Uterus (tissue), 3 donors: ENCODE measurements at regions not wholly inside any gene's neighbourhood (a gene's known extent, or its start where the extent isn't known, plus 50 kb on each side); places are given as distances from the start of the nearest gene placed in this dataset.

Source experiments
- DNase-seq, 2 donors: peaks; one replicate each; pipeline ENCODE4 v3.0.0-alpha.2; 2019 to 2020
- H3K27ac ChIP-seq, 2 donors: fragments of 200-600 bp; sonication (generic); 1 replicate in 1 of 2; 2 replicates in 1 of 2; pipeline ENCODE4 v1.5.1; 2016 to 2018
- H3K27me3 ChIP-seq, 2 donors: fragments of 200-600 bp; sonication (generic); one replicate each; pipeline ENCODE4 v1.5.1; 2018 to 2019; ENCODE audit warnings: control low read depth in 1 of 2
- H3K36me3 ChIP-seq, 2 donors: fragments of 200-600 bp; sonication (generic); one replicate each; pipeline ENCODE4 v1.5.1; 2019; ENCODE audit warnings: control low read depth in 1 of 2
- H3K4me1 ChIP-seq, 2 donors: fragments of 200-600 bp; sonication (generic); one replicate each; pipeline ENCODE4 v1.5.1; 2018 to 2019; ENCODE audit warnings: control low read depth in 1 of 2
- H3K4me3 ChIP-seq, 2 donors: fragments of 200-600 bp; sonication (generic); 1 replicate in 1 of 2; 2 replicates in 1 of 2; pipeline ENCODE4 v1.5.1; 2018 to 2019; ENCODE audit warnings: mild to moderate bottlenecking in 1 of 2
- H3K9me3 ChIP-seq, 2 donors: fragments of 200-600 bp; sonication (generic); one replicate each; pipeline ENCODE4 v1.5.1; 2019; ENCODE audit warnings: control low read depth in 1 of 2
- POLR2A ChIP-seq, 2 donors: fragments of 450-650 bp; IDR thresholded peaks; one replicate each; pipeline ENCODE4 v1.6.1; 2016; ENCODE audit warnings: antibody characterized with exemption in 2 of 2, mild to moderate bottlenecking in 1 of 2, moderate library complexity in 1 of 2
- intact Hi-C: fragments of 100-400 bp; cut with DNase I; formaldehyde crosslinking; loops from one replicate; pipeline ENCODE4 v1.15.1; 2023; ENCODE audit warnings: low total_unique reads
- TF ChIP-seq, protein P1 (sequence below), 4 experiments: fragments of 200-600 bp in 2 of 4; fragments of 450-650 bp in 2 of 4; sonication (generic) in 2 of 4; IDR thresholded peaks; one replicate each; pipeline ENCODE4 v1.5.1; 2016 to 2019; ENCODE audit warnings: antibody characterized with exemption in 4 of 4, mild to moderate bottlenecking in 2 of 4, moderate library complexity in 1 of 4
- donor health status: DM: yes; HTN: yes; CAD: no.

DNA sequence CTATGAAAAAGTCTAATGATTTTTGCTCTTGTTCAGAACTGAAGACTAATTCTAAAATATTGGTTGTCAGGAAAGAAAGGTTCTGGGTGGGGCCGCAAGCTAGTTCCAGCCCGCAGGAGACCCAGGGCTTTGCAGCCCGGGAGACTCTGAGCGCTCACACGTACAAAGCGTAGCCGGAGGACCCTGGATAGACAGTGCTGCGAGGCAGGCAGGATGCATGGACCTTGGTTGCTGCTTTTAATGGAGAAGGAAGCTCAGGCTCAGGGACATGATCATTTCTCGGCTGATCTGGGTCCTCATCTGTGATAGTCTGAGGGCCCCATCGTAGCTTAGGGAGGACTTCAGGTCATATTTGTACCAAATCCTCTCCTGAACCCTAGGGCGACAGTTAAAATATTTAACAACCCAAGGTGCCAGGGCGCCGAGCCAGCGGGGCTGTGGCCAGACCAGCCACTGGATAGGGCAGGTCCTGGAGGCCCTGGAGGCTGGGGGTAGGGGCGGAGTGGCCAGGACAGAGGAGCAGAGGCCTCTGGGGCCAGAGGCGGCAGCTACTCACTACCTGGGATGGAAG lies 70.1 kb upstream of the UNC5A start:
- Histone ChIP-seq H3K4me3 (no peak overlapping the region), H3K36me3 (no peaks in the 10 kb centered on the region), H3K27me3 (no peaks in the 10 kb centered on the region), H3K9me3 (no peaks in the 10 kb centered on the region), H3K4me1 (no peaks in the 10 kb centered on the region), H3K27ac (no peak overlapping the region)
- no peak for DNase-seq
- intact Hi-C loops = no loop called here
- TF ChIP-seq, protein P1, sequence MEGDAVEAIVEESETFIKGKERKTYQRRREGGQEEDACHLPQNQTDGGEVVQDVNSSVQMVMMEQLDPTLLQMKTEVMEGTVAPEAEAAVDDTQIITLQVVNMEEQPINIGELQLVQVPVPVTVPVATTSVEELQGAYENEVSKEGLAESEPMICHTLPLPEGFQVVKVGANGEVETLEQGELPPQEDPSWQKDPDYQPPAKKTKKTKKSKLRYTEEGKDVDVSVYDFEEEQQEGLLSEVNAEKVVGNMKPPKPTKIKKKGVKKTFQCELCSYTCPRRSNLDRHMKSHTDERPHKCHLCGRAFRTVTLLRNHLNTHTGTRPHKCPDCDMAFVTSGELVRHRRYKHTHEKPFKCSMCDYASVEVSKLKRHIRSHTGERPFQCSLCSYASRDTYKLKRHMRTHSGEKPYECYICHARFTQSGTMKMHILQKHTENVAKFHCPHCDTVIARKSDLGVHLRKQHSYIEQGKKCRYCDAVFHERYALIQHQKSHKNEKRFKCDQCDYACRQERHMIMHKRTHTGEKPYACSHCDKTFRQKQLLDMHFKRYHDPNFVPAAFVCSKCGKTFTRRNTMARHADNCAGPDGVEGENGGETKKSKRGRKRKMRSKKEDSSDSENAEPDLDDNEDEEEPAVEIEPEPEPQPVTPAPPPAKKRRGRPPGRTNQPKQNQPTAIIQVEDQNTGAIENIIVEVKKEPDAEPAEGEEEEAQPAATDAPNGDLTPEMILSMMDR (IDR thresholded peaks at IDR 0.05) = no peak
- TF ChIP-seq POLR2A (IDR thresholded peaks at IDR 0.05) = no peak

GRCh38 chr5:176740702-176741496 lies 69.5 kb upstream of the UNC5A start:
- Histone ChIP-seq H3K36me3 (no peaks in the 10 kb centered on the region), H3K9me3 (no peaks in the 10 kb centered on the region), H3K4me3 (no peak overlapping the region), H3K27me3 (no peaks in the 10 kb centered on the region), H3K4me1 (no peaks in the 10 kb centered on the region), H3K27ac (no peak overlapping the region)
- no peak for DNase-seq
- intact Hi-C loops = no loop called here
- no peak for TF ChIP-seq POLR2A (IDR thresholded peaks at IDR 0.05)
- TF ChIP-seq, protein P1 (IDR thresholded peaks at IDR 0.05) = no peak

DNA sequence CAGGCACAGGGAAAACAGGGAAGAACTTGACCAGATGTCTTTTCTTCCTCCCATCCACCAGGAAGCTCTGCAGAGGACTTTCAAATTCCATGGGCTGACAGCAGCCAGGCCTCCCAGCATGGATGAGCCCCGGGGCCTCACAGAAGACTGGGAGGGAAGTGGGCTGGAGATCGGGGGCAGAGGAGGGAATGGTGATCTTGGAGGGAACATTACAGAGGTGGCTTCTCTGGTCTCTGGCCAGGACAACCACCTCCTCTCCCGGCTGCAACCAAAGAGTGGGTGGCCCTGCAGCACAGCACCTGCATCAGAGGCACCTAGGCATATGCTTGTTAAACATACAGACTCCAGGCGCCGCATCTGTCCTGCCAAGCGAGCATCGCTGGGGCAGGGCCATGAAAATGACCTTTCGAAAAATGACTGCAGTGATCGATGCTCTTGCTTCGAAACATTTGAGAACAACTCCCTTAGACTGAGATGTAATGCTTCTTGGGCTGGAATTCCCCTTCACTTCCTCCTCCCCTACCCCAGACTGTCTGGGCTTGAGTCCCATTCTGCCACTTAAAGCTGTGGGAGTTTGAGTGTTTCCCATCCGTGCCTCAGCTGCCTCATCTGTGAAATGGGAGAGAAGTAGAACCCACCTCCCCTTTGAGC lies 68.7 kb upstream of the UNC5A start:
- H3K27me3 ChIP-seq = no peaks in the 10 kb centered on the region
- intact Hi-C loops = no loop called here
- no peak for DNase-seq

GRCh38 chr5:176742246-176743105 lies 67.9 kb upstream of the UNC5A start:
- Histone ChIP-seq H3K9me3 (no peaks in the 10 kb centered on the region), H3K27ac (no peak overlapping the region), H3K4me1 (no peaks in the 10 kb centered on the region), H3K4me3 (no peak overlapping the region), H3K27me3 (no peaks in the 10 kb centered on the region), H3K36me3 (no peaks in the 10 kb centered on the region)
- intact Hi-C loops = no loop called here
- no peak for TF ChIP-seq POLR2A (IDR thresholded peaks at IDR 0.05)
- TF ChIP-seq, protein P1 (IDR thresholded peaks at IDR 0.05) = no peak
- DNase-seq = no peak

More for the DNA sequence above, 68.7 kb upstream of the UNC5A start:
- H3K4me1 ChIP-seq = no peaks in the 10 kb centered on the region
- H3K27ac ChIP-seq = no peak overlapping the region
- H3K9me3 ChIP-seq = no peaks in the 10 kb centered on the region
- H3K4me3 ChIP-seq = no peak overlapping the region
- no peaks in the 10 kb centered on the region for H3K36me3 ChIP-seq
- TF ChIP-seq, protein P1 (IDR thresholded peaks at IDR 0.05) = no peak
- TF ChIP-seq POLR2A (IDR thresholded peaks at IDR 0.05) = no peak
